Gastrocnemius medialis (tissue), 4 donors: ENCODE measurements at regions not wholly inside any gene's neighbourhood (a gene's known extent, or its start where the extent isn't known, plus 50 kb on each side); places are given as distances from the start of the nearest gene placed in this dataset.

Source experiments
- POLR2A ChIP-seq, 2 donors: fragments of 450-650 bp; IDR thresholded peaks; one replicate each; pipeline ENCODE4 v1.6.1; 2017; ENCODE audit warnings: antibody characterized with exemption in 2 of 2, mild to moderate bottlenecking in 2 of 2, moderate library complexity in 2 of 2
- TF ChIP-seq, protein P1 (sequence below), 5 experiments: fragments of 450-650 bp in 3 of 5; fragments of 200-600 bp in 2 of 5; sonication (generic) in 2 of 5; IDR thresholded peaks in 4 of 5; conservative IDR thresholded peaks in 1 of 5; 1 replicate in 4 of 5; 2 replicates in 1 of 5; pipeline ENCODE4 v1.5.1; 2016 to 2019; ENCODE audit warnings: antibody characterized with exemption in 5 of 5, mild to moderate bottlenecking in 3 of 5, moderate library complexity in 3 of 5

DNA sequence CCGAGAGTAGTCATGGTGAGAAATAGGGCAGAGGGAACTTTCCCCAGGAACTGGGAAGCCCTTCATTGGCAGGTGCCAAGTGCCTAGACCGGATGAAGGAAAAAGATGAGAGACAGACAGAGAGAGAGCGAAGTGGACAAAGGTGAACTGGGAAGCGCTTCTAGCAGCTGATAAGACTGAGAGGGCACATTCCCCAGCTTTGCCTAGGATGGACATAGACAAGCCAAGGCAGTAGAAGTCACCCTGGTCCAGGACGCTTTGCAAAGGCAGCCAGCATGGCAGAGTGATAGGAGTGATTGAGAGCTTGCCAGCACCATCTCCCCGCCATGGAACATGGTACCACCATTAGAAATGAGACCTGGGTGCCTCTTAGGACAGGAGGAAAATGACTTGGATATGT lies 372.8 kb upstream of the MGMT start:
- TF ChIP-seq, protein P1, sequence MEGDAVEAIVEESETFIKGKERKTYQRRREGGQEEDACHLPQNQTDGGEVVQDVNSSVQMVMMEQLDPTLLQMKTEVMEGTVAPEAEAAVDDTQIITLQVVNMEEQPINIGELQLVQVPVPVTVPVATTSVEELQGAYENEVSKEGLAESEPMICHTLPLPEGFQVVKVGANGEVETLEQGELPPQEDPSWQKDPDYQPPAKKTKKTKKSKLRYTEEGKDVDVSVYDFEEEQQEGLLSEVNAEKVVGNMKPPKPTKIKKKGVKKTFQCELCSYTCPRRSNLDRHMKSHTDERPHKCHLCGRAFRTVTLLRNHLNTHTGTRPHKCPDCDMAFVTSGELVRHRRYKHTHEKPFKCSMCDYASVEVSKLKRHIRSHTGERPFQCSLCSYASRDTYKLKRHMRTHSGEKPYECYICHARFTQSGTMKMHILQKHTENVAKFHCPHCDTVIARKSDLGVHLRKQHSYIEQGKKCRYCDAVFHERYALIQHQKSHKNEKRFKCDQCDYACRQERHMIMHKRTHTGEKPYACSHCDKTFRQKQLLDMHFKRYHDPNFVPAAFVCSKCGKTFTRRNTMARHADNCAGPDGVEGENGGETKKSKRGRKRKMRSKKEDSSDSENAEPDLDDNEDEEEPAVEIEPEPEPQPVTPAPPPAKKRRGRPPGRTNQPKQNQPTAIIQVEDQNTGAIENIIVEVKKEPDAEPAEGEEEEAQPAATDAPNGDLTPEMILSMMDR (IDR thresholded peaks at IDR 0.05 in 4 of 5, conservative IDR thresholded peaks at IDR 0.05 in 1 of 5): no peak
- no peak for TF ChIP-seq POLR2A (IDR thresholded peaks at IDR 0.05)
